ENCODE measurements at regions not wholly inside any gene's neighbourhood (a gene's known extent, or its start where the extent isn't known, plus 50 kb on each side); places are given as distances from the start of the nearest gene placed in this dataset.

DNA sequence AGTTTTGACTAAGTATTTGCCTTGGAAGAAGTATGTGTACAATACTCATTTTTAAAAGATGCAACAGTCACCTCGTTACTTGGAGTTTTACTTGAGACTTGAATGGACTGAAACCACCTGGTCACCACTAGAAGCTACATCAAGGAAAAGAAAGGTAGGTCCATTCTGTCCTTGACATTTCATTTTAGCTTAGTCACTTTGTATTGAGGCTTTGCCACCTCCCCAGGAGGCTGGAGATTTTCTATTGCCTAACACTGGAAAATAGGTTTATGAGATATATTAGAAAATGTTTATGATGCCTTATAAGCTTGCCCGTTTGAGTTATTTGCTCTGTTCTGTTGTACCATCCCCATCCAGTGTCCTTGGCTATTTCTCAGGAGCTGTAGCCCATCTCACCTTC lies 107.9 kb upstream of the ETAA1 start:
- no peak for TF ChIP-seq EP300 (conservative IDR thresholded peaks at IDR 0.05; ENCODE audit: poor library complexity, severe bottlenecking)
- TF ChIP-seq CTCF (IDR thresholded peaks at IDR 0.05; ENCODE audit: poor library complexity, severe bottlenecking), result no peak
- TF ChIP-seq MXI1 (conservative IDR thresholded peaks at IDR 0.05; ENCODE audit: poor library complexity, severe bottlenecking), result no peak
- no peak for TF ChIP-seq REST (IDR thresholded peaks at IDR 0.05; ENCODE audit: borderline replicate concordance)
- TF ChIP-seq TAF1 (IDR thresholded peaks at IDR 0.05; ENCODE audit: low read depth), result no peak
- no peak for TF ChIP-seq EZH2 (IDR thresholded peaks at IDR 0.05; ENCODE audit: borderline replicate concordance, insufficient read depth, low read length, poor library complexity, severe bottlenecking)
